ENCODE measurements at regions not wholly inside any gene's neighbourhood (a gene's known extent, or its start where the extent isn't known, plus 50 kb on each side); places are given as distances from the start of the nearest gene placed in this dataset.

DNA sequence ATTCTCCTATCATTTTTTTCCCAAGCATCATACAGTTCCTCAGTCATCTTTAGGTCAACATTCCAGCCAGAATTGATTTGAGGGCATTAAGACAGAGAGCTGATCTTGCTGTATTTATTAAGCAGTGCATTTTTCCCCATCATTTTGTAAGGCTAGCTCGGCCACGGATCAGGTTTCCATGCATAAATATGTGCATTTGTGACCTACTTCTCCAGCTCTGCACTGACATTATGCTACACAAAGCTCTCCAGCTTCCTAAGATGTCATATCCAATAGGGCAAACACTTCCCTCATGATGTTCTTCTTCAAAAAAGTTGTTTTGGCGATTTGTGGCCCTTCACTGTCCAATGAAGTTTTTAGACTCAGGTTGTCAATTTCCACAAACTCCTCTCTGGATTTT is 202.6 kb downstream of the C7orf25 start:
- Histone ChIP-seq H3K4me1 (ENCODE audit: control insufficient read depth in 1 of 2, insufficient read depth in 1 of 2, low read depth in 1 of 2, low read length in 1 of 2) (no peaks in the 10 kb centered on the region), H3K36me3 (no peaks in the 10 kb centered on the region), H3K27me3 (no peaks in the 10 kb centered on the region), H3K27ac (no peak overlapping the region), H3K4me3 (ENCODE audit: low read depth in 1 of 2, low read length in 1 of 2) (no peak overlapping the region), H3K9me3 (no peaks in the 10 kb centered on the region)
- TF ChIP-seq, protein P1, sequence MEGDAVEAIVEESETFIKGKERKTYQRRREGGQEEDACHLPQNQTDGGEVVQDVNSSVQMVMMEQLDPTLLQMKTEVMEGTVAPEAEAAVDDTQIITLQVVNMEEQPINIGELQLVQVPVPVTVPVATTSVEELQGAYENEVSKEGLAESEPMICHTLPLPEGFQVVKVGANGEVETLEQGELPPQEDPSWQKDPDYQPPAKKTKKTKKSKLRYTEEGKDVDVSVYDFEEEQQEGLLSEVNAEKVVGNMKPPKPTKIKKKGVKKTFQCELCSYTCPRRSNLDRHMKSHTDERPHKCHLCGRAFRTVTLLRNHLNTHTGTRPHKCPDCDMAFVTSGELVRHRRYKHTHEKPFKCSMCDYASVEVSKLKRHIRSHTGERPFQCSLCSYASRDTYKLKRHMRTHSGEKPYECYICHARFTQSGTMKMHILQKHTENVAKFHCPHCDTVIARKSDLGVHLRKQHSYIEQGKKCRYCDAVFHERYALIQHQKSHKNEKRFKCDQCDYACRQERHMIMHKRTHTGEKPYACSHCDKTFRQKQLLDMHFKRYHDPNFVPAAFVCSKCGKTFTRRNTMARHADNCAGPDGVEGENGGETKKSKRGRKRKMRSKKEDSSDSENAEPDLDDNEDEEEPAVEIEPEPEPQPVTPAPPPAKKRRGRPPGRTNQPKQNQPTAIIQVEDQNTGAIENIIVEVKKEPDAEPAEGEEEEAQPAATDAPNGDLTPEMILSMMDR (IDR thresholded peaks at IDR 0.05), result no peak

DNA sequence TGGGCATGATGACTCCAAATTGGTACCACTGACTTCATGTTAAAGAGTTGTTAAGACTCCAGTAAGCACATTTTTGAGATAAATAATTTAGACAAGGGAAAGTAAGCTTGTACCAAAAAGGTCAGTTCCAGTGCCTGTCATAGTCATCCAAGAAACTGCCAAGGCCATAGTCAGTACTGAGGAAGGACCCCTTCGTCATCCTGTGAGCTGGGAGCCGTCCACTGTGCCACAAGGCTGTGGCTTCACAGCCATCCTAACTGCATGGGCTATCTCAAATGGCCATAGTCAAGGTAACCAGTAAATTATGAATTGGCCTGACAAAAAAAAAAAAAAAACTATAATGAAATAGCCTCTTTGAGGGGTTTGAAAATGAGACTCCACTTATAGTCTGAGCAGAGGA is 207.2 kb downstream of the C7orf25 start:
- Histone ChIP-seq H3K27me3 (no peaks in the 10 kb centered on the region), H3K9me3 (no peaks in the 10 kb centered on the region), H3K4me3 (ENCODE audit: low read depth in 1 of 2, low read length in 1 of 2) (no peak overlapping the region), H3K36me3 (no peaks in the 10 kb centered on the region), H3K27ac (no peak overlapping the region), H3K4me1 (ENCODE audit: control insufficient read depth in 1 of 2, insufficient read depth in 1 of 2, low read depth in 1 of 2, low read length in 1 of 2) (no peaks in the 10 kb centered on the region)
- TF ChIP-seq, protein P1 (IDR thresholded peaks at IDR 0.05), result no peak

DNA sequence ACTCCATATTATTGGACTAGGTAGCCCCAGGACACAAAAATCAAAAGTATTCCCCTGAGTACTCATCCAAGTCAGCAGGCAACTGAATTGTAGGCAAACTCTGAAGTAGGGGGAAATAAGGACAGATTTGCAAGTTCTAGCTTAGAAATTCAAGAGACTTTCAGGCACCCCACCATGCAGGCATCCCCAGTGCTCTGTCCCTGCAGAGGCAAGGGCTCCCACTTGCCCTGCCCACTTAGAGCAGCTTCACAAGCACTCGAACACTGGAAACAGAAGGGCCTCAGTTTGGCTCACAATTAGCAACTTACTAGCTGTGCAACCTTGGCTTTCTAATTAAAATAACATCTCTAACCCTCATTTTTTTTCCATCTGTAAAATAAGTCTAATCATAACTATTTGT is 209.2 kb downstream of the C7orf25 start:
- no peak overlapping the region for H3K27ac ChIP-seq
- TF ChIP-seq, protein P1 (IDR thresholded peaks at IDR 0.05), result no peak
- H3K27me3 ChIP-seq, result no peaks in the 10 kb centered on the region
- no peaks in the 10 kb centered on the region for H3K4me1 ChIP-seq (ENCODE audit: control insufficient read depth in 1 of 2, insufficient read depth in 1 of 2, low read depth in 1 of 2, low read length in 1 of 2)
- H3K36me3 ChIP-seq, result no peaks in the 10 kb centered on the region
- H3K4me3 ChIP-seq (ENCODE audit: low read depth in 1 of 2, low read length in 1 of 2), result no peak overlapping the region
- no peaks in the 10 kb centered on the region for H3K9me3 ChIP-seq

DNA sequence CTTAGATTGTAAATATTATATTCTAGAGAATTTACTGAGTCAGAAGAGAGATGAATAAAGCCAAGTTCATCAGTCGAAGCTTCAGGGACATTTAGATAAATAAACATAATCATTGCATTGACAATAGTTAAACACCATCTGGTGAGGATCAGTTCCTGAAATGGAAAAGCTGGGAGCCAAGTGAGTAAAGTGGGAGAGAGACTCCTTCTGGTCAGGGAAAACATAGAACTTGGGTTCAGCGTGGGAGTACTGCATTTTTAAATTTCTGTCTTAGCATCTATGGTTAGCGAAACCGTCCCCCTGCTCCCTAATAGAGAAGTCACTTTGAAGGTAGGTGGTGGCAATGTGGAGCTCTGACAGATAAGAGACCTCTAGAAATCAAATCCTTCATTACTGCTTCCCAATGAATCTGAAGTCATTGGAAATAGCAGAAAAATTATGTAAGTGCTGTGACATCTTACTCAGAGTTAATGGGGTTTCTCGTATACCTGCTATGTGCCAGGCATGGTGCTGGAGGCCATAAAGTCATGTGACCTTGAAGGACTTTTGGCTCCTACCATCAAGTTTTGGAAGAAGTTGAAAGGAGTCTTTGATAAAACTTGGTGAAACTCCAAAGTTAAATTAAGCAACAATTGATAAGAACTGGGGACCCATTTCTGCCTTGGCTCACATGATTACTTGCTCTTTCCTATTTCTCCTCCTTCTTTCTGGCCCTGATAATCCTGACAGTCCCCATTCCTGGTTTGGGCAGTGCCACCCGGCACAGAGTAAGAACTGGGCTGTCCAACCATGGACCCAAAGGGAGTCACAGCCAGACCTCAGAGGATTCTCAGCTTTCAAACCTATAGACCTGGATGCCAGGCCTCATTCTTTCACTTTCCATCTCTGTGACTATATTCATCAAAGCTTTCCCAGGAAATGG is 211.2 kb downstream of the C7orf25 start:
- no peak overlapping the region for H3K4me3 ChIP-seq (ENCODE audit: low read depth in 1 of 2, low read length in 1 of 2)
- no peaks in the 10 kb centered on the region for H3K27me3 ChIP-seq
- H3K36me3 ChIP-seq, result no peaks in the 10 kb centered on the region
- H3K27ac ChIP-seq, result no peak overlapping the region
- TF ChIP-seq, protein P1 (IDR thresholded peaks at IDR 0.05), result no peak
- H3K4me1 ChIP-seq (ENCODE audit: control insufficient read depth in 1 of 2, insufficient read depth in 1 of 2, low read depth in 1 of 2, low read length in 1 of 2), result no peaks in the 10 kb centered on the region
- no peaks in the 10 kb centered on the region for H3K9me3 ChIP-seq

- Histone ChIP-seq H3K36me3 (no peaks in the 10 kb centered on the region), H3K4me1 (ENCODE audit: control insufficient read depth in 1 of 2, insufficient read depth in 1 of 2, low read depth in 1 of 2, low read length in 1 of 2) (no peaks in the 10 kb centered on the region), H3K9me3 (no peaks in the 10 kb centered on the region), H3K27ac (no peak overlapping the region), H3K4me3 (ENCODE audit: low read depth in 1 of 2, low read length in 1 of 2) (no peak overlapping the region), H3K27me3 (no peaks in the 10 kb centered on the region)
- TF ChIP-seq, protein P1 (IDR thresholded peaks at IDR 0.05), result no peak
Measured at GRCh38 chr7:42699380-42700178, 212.3 kb downstream of the C7orf25 start.
